HL-60 (cell line): ENCODE measurements at regions not wholly inside any gene's neighbourhood (a gene's known extent, or its start where the extent isn't known, plus 50 kb on each side); places are given as distances from the start of the nearest gene placed in this dataset.

ENCODE experiments used
- DNase-seq, 2 experiments: peaks; one replicate each; pipeline ENCODE4 v3.0.0-alpha.2; 2010 to 2020; ENCODE audit warnings: low read depth in 1 of 2, low spot score in 1 of 2
- H3K27ac ChIP-seq: fragments of 250-450 bp; sonication (Bioruptor Pico); replicated peaks from 2 replicates; pipeline ENCODE4 v1.5.1; 2020; ENCODE audit warnings: mild to moderate bottlenecking, moderate library complexity
- H3K27me3 ChIP-seq: fragments of 250-450 bp; sonication (Bioruptor Pico); 2 replicates; pipeline ENCODE4 v1.5.1; 2021; ENCODE audit warnings: mild to moderate bottlenecking, moderate library complexity; ENCODE audit not compliant: insufficient read depth, poor library complexity, severe bottlenecking
- H3K4me3 ChIP-seq: replicated peaks from 2 replicates; pipeline ENCODE4 v1.5.1; 2011; ENCODE audit warnings: mild to moderate bottlenecking, control low read depth, low read length; ENCODE audit not compliant: insufficient read depth
- CTCF ChIP-seq: IDR thresholded peaks from one replicate; pipeline ENCODE4 v1.5.1; 2011; ENCODE audit warnings: low read length, control low read depth, inconsistent platforms; ENCODE audit not compliant: insufficient read depth
- GABPA ChIP-seq: IDR thresholded peaks from 2 replicates; pipeline ENCODE4 v1.6.1; 2012; ENCODE audit warnings: low read depth
- POLR2AphosphoS5 ChIP-seq: IDR thresholded peaks from 2 replicates; pipeline ENCODE4 v1.6.1; 2012; ENCODE audit warnings: low read depth
- REST ChIP-seq: IDR thresholded peaks from 2 replicates; pipeline ENCODE4 v1.6.1; 2012; ENCODE audit warnings: low read depth; ENCODE audit not compliant: insufficient replicate concordance
- SPI1 ChIP-seq: IDR thresholded peaks from 2 replicates; pipeline ENCODE4 v1.6.1; 2012; ENCODE audit warnings: low read depth, mild to moderate bottlenecking, borderline replicate concordance

DNA sequence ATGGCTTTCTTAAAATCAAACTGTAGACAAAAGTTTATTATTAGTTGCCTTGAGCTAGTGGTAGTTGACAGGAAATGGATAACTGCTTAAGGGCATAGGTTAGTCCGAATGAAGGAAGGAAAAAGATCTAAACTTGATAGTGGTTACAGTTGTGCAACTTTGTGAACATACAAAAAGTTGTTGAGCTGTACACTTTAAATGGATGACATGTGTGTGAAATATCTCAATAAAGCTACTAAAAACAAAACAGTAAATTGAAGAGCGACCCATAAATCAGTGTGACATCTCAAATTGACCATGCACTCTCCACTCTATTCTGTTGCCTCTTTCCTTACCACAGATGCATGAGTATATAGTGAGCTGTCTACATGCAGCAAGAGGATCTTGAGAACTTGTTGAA, 1757.8 kb downstream of the PCDH9 start:
- TF ChIP-seq POLR2AphosphoS5: no peak
- no peak for TF ChIP-seq GABPA
- no peak for TF ChIP-seq REST
- no peak for TF ChIP-seq CTCF
- TF ChIP-seq SPI1: no peak
- Histone ChIP-seq H3K27ac (no peak overlapping the region), H3K27me3 (no peaks in the 10 kb centered on the region), H3K4me3 (no peak overlapping the region)
- DNase-seq: no peak

GRCh38 chr13:65470781-65471180, 1759.4 kb downstream of the PCDH9 start:
- Histone ChIP-seq H3K4me3 (no peak overlapping the region), H3K27me3 (no peaks in the 10 kb centered on the region), H3K27ac (no peak overlapping the region)
- no peak for DNase-seq
- TF ChIP-seq GABPA (no peak), POLR2AphosphoS5 (no peak), REST (no peak), CTCF (no peak), SPI1 (no peak)

DNA sequence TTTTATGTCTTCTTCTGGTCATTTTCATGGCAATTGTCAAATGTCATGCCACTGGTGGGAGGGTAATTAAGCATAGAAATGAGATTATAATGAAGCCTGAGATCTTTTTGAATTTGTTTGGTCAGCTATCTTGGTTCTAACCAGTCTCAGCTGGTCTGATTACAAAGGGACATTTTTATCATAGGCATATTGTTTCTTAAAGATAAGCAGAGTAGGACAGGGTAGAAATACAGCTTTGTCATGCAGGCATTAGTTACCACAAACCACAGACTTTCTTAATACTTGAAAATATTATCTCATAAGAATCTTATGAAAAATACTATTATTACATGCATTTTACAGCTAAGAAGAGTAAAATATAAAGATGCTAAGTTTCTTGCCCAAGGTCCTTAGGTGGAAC, 1761.5 kb downstream of the PCDH9 start:
- no peak for TF ChIP-seq REST
- TF ChIP-seq SPI1: no peak
- no peak for TF ChIP-seq GABPA
- TF ChIP-seq CTCF: no peak
- no peak for TF ChIP-seq POLR2AphosphoS5
- no peak overlapping the region for H3K4me3 ChIP-seq
- no peaks in the 10 kb centered on the region for H3K27me3 ChIP-seq
- peak in 1 of 2 experiments; percentile 5 for DNase-seq
- no peak overlapping the region for H3K27ac ChIP-seq
